K562 (cell line): ENCODE measurements at regions not wholly inside any gene's neighbourhood (a gene's known extent, or its start where the extent isn't known, plus 50 kb on each side); places are given as distances from the start of the nearest gene placed in this dataset.

ENCODE experiments used
- CTCF ChIP-seq, 3 experiments: IDR thresholded peaks in 2 of 3; conservative IDR thresholded peaks in 1 of 3; 2 replicates each; pipeline ENCODE4 v1.5.1; 2011 to 2012; ENCODE audit warnings: low read length in 3 of 3, mild to moderate bottlenecking in 3 of 3, control low read depth in 2 of 3, improper control_type of control experiment in 1 of 3, inconsistent platforms in 1 of 3, low read depth in 1 of 3, mixed read lengths in 1 of 3, moderate library complexity in 1 of 3; ENCODE audit not compliant: insufficient read depth in 2 of 3
- FOXM1 ChIP-seq, 2 experiments: fragments of 450-650 bp in 1 of 2; sonication (generic) in 1 of 2; formaldehyde crosslinking in 1 of 2; IDR thresholded peaks; 2 replicates each; pipeline versions ENCODE4 v1.6.1 to v1.9.0; 2017 to 2022; ENCODE audit warnings: low read depth in 2 of 2, mild to moderate bottlenecking in 2 of 2, missing genetic modification reagents in 1 of 2, moderate library complexity in 1 of 2
- HIVEP1 ChIP-seq: fragments of 250-450 bp; sonication (Bioruptor Pico); IDR thresholded peaks from 2 replicates; pipeline ENCODE4 v1.4.0; 2020; ENCODE audit warnings: mild to moderate bottlenecking
- ILK ChIP-seq: fragments of 450-650 bp; IDR thresholded peaks from 2 replicates; pipeline ENCODE4 v1.6.1; 2016; ENCODE audit warnings: missing genetic modification characterization, low read depth, mild to moderate bottlenecking, missing compliant biosample characterization, moderate library complexity, borderline replicate concordance
- MXI1 ChIP-seq: IDR thresholded peaks from 2 replicates; pipeline ENCODE4 v1.6.1; 2011; ENCODE audit warnings: low read depth, mild to moderate bottlenecking, improper control_type of control experiment, low read length
- NR1H2 ChIP-seq: sonication (generic); formaldehyde crosslinking; IDR thresholded peaks from 2 replicates; pipeline ENCODE4 v1.4.0; 2020; ENCODE audit warnings: mild to moderate bottlenecking, missing genetic modification reagents
- ZNF274 ChIP-seq: IDR thresholded peaks from 2 replicates; pipeline ENCODE4 v1.6.1; 2011; ENCODE audit warnings: low read depth, mild to moderate bottlenecking, low read length, moderate library complexity, borderline replicate concordance
- ZNF699 ChIP-seq: fragments of 250-450 bp; sonication (Bioruptor Pico); IDR thresholded peaks from 2 replicates; pipeline ENCODE4 v1.8.0; 2021; ENCODE audit warnings: mild to moderate bottlenecking, moderate library complexity; ENCODE audit not compliant: insufficient replicate concordance

GRCh38 chrY:12212394-12212793, 488.6 kb upstream of the USP9Y start:
- no peak for TF ChIP-seq CTCF (IDR thresholded peaks at IDR 0.05 in 2 of 3, conservative IDR thresholded peaks at IDR 0.05 in 1 of 3; ENCODE audit: insufficient read depth in 2 of 3, low read depth in 1 of 3, low read length in 3 of 3)
- no peak for TF ChIP-seq HIVEP1
- no peak for TF ChIP-seq ZNF699 (CRISPR knock-in tag)
- no peak for TF ChIP-seq NR1H2 (CRISPR knock-in tag)
- TF ChIP-seq ILK: no peak
- TF ChIP-seq ZNF274: no peak
- TF ChIP-seq FOXM1 (IDR thresholded peaks at IDR 0.05; ENCODE audit: low read depth): no peak
- no peak for TF ChIP-seq FOXM1 (CRISPR knock-in tag; IDR thresholded peaks at IDR 0.05; ENCODE audit: low read depth)
- TF ChIP-seq MXI1: no peak
